ENCODE measurements at regions not wholly inside any gene's neighbourhood (a gene's known extent, or its start where the extent isn't known, plus 50 kb on each side); places are given as distances from the start of the nearest gene placed in this dataset.

DNA sequence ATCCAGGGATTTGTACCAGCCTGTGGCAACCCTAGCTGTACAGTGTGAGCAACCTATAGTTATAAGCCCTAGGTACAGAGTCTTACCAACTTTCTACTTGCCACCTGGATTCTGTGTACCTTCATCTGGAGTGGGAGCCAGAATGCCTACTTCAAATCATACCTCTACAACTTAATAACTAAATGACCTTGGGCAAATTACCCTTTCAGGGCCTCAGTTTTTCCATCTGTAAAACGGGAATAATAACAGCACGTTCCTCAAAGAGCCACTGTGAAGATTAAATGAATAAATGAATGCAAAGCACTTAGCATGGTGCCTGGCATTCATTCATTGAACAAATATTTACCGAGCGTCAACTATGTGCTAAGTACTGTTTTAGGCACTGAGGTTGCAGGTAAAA, 50.7 kb upstream of the FAM210B start:
- H3K9me3 ChIP-seq (ENCODE audit: severe bottlenecking) = no peaks in the 10 kb centered on the region
- no peak; the same call in 2 of the 3 replicates for ATAC-seq (ENCODE audit: low read depth)
- TF ChIP-seq, protein P1, sequence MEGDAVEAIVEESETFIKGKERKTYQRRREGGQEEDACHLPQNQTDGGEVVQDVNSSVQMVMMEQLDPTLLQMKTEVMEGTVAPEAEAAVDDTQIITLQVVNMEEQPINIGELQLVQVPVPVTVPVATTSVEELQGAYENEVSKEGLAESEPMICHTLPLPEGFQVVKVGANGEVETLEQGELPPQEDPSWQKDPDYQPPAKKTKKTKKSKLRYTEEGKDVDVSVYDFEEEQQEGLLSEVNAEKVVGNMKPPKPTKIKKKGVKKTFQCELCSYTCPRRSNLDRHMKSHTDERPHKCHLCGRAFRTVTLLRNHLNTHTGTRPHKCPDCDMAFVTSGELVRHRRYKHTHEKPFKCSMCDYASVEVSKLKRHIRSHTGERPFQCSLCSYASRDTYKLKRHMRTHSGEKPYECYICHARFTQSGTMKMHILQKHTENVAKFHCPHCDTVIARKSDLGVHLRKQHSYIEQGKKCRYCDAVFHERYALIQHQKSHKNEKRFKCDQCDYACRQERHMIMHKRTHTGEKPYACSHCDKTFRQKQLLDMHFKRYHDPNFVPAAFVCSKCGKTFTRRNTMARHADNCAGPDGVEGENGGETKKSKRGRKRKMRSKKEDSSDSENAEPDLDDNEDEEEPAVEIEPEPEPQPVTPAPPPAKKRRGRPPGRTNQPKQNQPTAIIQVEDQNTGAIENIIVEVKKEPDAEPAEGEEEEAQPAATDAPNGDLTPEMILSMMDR (IDR thresholded peaks at IDR 0.05; ENCODE audit: poor library complexity, severe bottlenecking) = no peak
- H3K4me3 ChIP-seq (ENCODE audit: severe bottlenecking) = no peak overlapping the region
- DNase-seq (ENCODE audit: low spot score) = no peak
- no peak overlapping the region for H3K27ac ChIP-seq (ENCODE audit: poor library complexity, severe bottlenecking)
- H3K36me3 ChIP-seq (ENCODE audit: low read depth) = no peaks in the 10 kb centered on the region
- H3K27me3 ChIP-seq (ENCODE audit: insufficient read depth, poor library complexity, severe bottlenecking) = peaks cover 60% of the 10 kb centered on the region
- no peaks in the 10 kb centered on the region for H3K4me1 ChIP-seq (ENCODE audit: insufficient read depth, poor library complexity, severe bottlenecking)

Measured in RWPE2 (cell line).